DOHH2 (cell line): ENCODE measurements at regions not wholly inside any gene's neighbourhood (a gene's known extent, or its start where the extent isn't known, plus 50 kb on each side); places are given as distances from the start of the nearest gene placed in this dataset.

ENCODE experiments used
- H3F3A ChIP-seq: fragments of 200-600 bp; sonication (generic), shearing (Covaris generic); 2 replicates; pipeline ENCODE4 v1.6.0; 2016; ENCODE audit warnings: antibody characterized with exemption, mild to moderate bottlenecking; ENCODE audit not compliant: control insufficient read depth, insufficient read depth
- H3K27ac ChIP-seq: fragments of 200-600 bp; sonication (generic); 2 replicates; pipeline ENCODE4 v1.5.1; 2014; ENCODE audit warnings: low read depth, mild to moderate bottlenecking, low read length, moderate library complexity
- H3K27me3 ChIP-seq: fragments of 200-600 bp; sonication (generic); 2 replicates; pipeline ENCODE4 v1.6.1; 2014; ENCODE audit warnings: mild to moderate bottlenecking, low read length, mixed read lengths; ENCODE audit not compliant: control insufficient read depth
- H3K36me3 ChIP-seq: fragments of 200-600 bp; sonication (generic); 2 replicates; pipeline ENCODE4 v1.6.1; 2014; ENCODE audit warnings: mild to moderate bottlenecking, low read length, moderate library complexity, mixed read lengths; ENCODE audit not compliant: control insufficient read depth
- H3K4me1 ChIP-seq: fragments of 200-600 bp; sonication (generic); 2 replicates; pipeline ENCODE4 v1.6.1; 2014; ENCODE audit warnings: mild to moderate bottlenecking, low read length, mixed read lengths; ENCODE audit not compliant: control insufficient read depth
- H3K4me2 ChIP-seq: fragments of 200-600 bp; sonication (generic); 2 replicates; pipeline ENCODE4 v1.6.0; 2014; ENCODE audit warnings: mild to moderate bottlenecking, low read length, moderate library complexity
- H3K4me3 ChIP-seq: fragments of 200-600 bp; sonication (generic); 2 replicates; pipeline ENCODE4 v1.5.1; 2014; ENCODE audit warnings: mild to moderate bottlenecking, low read length, mixed read lengths
- H3K79me2 ChIP-seq: fragments of 200-600 bp; sonication (generic); 2 replicates; pipeline ENCODE4 v1.6.1; 2014; ENCODE audit warnings: mild to moderate bottlenecking, low read length, mixed read lengths; ENCODE audit not compliant: control insufficient read depth
- H3K9me2 ChIP-seq: fragments of 200-600 bp; sonication (generic); replicated peaks from 2 replicates; pipeline ENCODE4 v1.6.1; 2014; ENCODE audit warnings: mild to moderate bottlenecking, low read length, mixed read lengths; ENCODE audit not compliant: control insufficient read depth
- H3K9me3 ChIP-seq: fragments of 200-600 bp; sonication (generic); 2 replicates; pipeline ENCODE4 v1.6.1; 2014; ENCODE audit warnings: antibody characterized with exemption, low read length, mixed read lengths; ENCODE audit not compliant: control insufficient read depth, insufficient read depth
- H4K20me1 ChIP-seq: fragments of 200-600 bp; sonication (generic); 2 replicates; pipeline ENCODE4 v1.6.0; 2014; ENCODE audit warnings: low read depth, mild to moderate bottlenecking, antibody characterized with exemption, low read length, moderate library complexity; ENCODE audit not compliant: control insufficient read depth, insufficient read depth
- CTCF ChIP-seq: fragments of 200-600 bp; sonication (generic); IDR thresholded peaks from one replicate; pipeline ENCODE4 v1.5.1; 2014; ENCODE audit warnings: antibody characterized with exemption, mild to moderate bottlenecking, low read depth, low read length; ENCODE audit not compliant: poor library complexity, severe bottlenecking
- EZH2phosphoT487 ChIP-seq: fragments of 200-600 bp; sonication (generic); IDR thresholded peaks from 2 replicates; pipeline ENCODE4 v1.6.1; 2017; ENCODE audit warnings: borderline replicate concordance, mild to moderate bottlenecking, antibody characterized with exemption, low read length, moderate library complexity, mixed read lengths

DNA sequence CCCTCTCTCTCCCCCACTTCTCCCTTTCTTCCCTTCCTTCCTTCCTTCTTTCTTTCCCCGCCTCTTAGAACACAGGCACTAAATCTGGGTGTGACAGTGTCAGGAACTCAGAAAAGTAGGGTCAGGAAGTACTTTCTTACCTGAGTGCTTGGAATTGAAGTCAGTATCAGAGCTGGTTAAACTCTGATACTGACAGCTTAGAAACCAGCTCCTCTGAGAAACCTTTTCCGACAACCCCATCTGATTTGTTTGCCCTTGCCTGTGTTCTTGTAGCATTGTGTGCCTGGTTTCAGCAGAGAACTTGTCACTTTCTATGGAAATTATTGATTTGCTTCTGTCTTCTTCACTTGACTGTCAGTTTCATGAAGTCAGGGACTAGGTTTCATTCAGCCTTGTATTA, 113.9 kb downstream of the AASDH start:
- H3K36me3 ChIP-seq: no peaks in the 10 kb centered on the region
- no peaks in the 10 kb centered on the region for H3K27me3 ChIP-seq
- no peak for TF ChIP-seq CTCF
- TF ChIP-seq EZH2phosphoT487: no peak
- no peak overlapping the region for H3K4me3 ChIP-seq
- no peak overlapping the region for H3K27ac ChIP-seq
- no peaks in the 10 kb centered on the region for H3F3A ChIP-seq
- H4K20me1 ChIP-seq: no peaks in the 10 kb centered on the region
- H3K4me2 ChIP-seq: no peak overlapping the region
- no peaks in the 10 kb centered on the region for H3K4me1 ChIP-seq
- no peaks in the 10 kb centered on the region for H3K9me2 ChIP-seq
- H3K79me2 ChIP-seq: no peaks in the 10 kb centered on the region
- H3K9me3 ChIP-seq: peaks cover 4% of the 10 kb centered on the region; the same call in 1 of the 2 replicates

GRCh38 chr4:56272927-56273326, 114.4 kb downstream of the AASDH start:
- no peak overlapping the region for H3K4me2 ChIP-seq
- H3K4me3 ChIP-seq: no peak overlapping the region
- H3K9me3 ChIP-seq: peaks cover 4% of the 10 kb centered on the region; the same call in 1 of the 2 replicates
- TF ChIP-seq EZH2phosphoT487 (no peak), CTCF (no peak)
- no peaks in the 10 kb centered on the region for H3K79me2 ChIP-seq
- no peak overlapping the region for H3K27ac ChIP-seq
- no peaks in the 10 kb centered on the region for H3K27me3 ChIP-seq
- H4K20me1 ChIP-seq: no peaks in the 10 kb centered on the region
- no peaks in the 10 kb centered on the region for H3K36me3 ChIP-seq
- no peaks in the 10 kb centered on the region for H3K9me2 ChIP-seq
- no peaks in the 10 kb centered on the region for H3K4me1 ChIP-seq
- no peaks in the 10 kb centered on the region for H3F3A ChIP-seq

- Histone ChIP-seq H4K20me1 (no peaks in the 10 kb centered on the region), H3K36me3 (no peaks in the 10 kb centered on the region), H3F3A (no peaks in the 10 kb centered on the region), H3K27me3 (no peaks in the 10 kb centered on the region), H3K9me2 (no peaks in the 10 kb centered on the region), H3K4me3 (no peak overlapping the region), H3K27ac (no peak overlapping the region), H3K4me2 (no peak overlapping the region), H3K79me2 (no peaks in the 10 kb centered on the region), H3K4me1 (no peaks in the 10 kb centered on the region), H3K9me3 (peaks cover 4% of the 10 kb centered on the region; the same call in 1 of the 2 replicates)
- TF ChIP-seq CTCF (no peak), EZH2phosphoT487 (no peak)
Observed at GRCh38 chr4:56272003-56272402, 115.3 kb downstream of the AASDH start.

DNA sequence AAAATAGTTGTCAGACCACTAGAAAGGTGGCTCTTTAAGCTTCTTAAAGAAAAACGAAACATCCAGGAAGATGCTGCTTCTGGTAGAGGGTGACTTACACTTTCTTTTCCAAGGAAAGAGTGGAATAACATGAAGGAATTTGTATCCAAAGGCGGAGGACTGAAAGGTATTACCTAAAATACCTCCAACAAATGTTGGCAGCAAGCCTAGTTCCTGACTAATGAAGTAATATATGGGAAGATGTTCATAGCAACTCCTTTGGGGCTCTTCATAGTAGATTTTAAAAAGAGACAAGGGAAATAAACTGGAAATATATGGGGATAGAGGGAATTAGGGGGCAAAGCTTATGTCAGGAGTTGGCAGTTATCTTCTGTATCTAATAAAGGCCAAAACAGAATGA, 116.2 kb downstream of the AASDH start:
- no peak overlapping the region for H3K27ac ChIP-seq

More for the DNA sequence above, 116.2 kb downstream of the AASDH start:
- H3K4me2 ChIP-seq: no peak overlapping the region
- H4K20me1 ChIP-seq: no peaks in the 10 kb centered on the region
- no peaks in the 10 kb centered on the region for H3K27me3 ChIP-seq
- H3K79me2 ChIP-seq: no peaks in the 10 kb centered on the region
- no peaks in the 10 kb centered on the region for H3K4me1 ChIP-seq
- H3F3A ChIP-seq: no peaks in the 10 kb centered on the region
- no peak overlapping the region for H3K4me3 ChIP-seq
- H3K36me3 ChIP-seq: no peaks in the 10 kb centered on the region
- no peaks in the 10 kb centered on the region for H3K9me3 ChIP-seq
- TF ChIP-seq EZH2phosphoT487 (no peak), CTCF (no peak)
- no peaks in the 10 kb centered on the region for H3K9me2 ChIP-seq
